ENCODE measurements at regions not wholly inside any gene's neighbourhood (a gene's known extent, or its start where the extent isn't known, plus 50 kb on each side); places are given as distances from the start of the nearest gene placed in this dataset.

GRCh38 chr18:8458546-8459215 lies 150.6 kb upstream of the RAB12 start:
- ATAC-seq, result no peak

- no peak for ATAC-seq
Measured at GRCh38 chr18:8460748-8461147, 148.5 kb upstream of the RAB12 start.

- ATAC-seq, result no peak
Measured at GRCh38 chr18:8461544-8461943, 147.7 kb upstream of the RAB12 start.

- ATAC-seq, result no peak
Measured at GRCh38 chr18:8462651-8463185, 146.5 kb upstream of the RAB12 start.

- ATAC-seq, result no peak
Measured at GRCh38 chr18:8463791-8464190, 145.4 kb upstream of the RAB12 start.

- no peak for ATAC-seq
Measured at GRCh38 chr18:8468191-8468590, 141.0 kb upstream of the RAB12 start.

GRCh38 chr18:8468921-8469335 lies 140.3 kb upstream of the RAB12 start:
- no peak for ATAC-seq

- ATAC-seq, result no peak
Measured at GRCh38 chr18:8469544-8470130, 139.6 kb upstream of the RAB12 start.

GRCh38 chr18:8471372-8471771 lies 137.9 kb upstream of the RAB12 start:
- no peak for ATAC-seq

GRCh38 chr18:8474661-8475060 lies 134.6 kb upstream of the RAB12 start:
- ATAC-seq, result no peak

GRCh38 chr18:8477615-8478014 lies 131.6 kb upstream of the RAB12 start:
- no peak for ATAC-seq

GRCh38 chr18:8478166-8478967 lies 130.9 kb upstream of the RAB12 start:
- ATAC-seq, result peak in 1 of 2 donors; percentile 49

GRCh38 chr18:8478968-8479370 lies 130.3 kb upstream of the RAB12 start:
- no peak for ATAC-seq

- ATAC-seq, result no peak
Measured at GRCh38 chr18:8479789-8480188, 129.4 kb upstream of the RAB12 start.

- no peak for ATAC-seq
Measured at GRCh38 chr18:8480506-8481328, 128.5 kb upstream of the RAB12 start.

GRCh38 chr18:8484951-8485350 lies 124.3 kb upstream of the RAB12 start:
- ATAC-seq, result no peak

- no peak for ATAC-seq
Measured at GRCh38 chr18:8489761-8490160, 119.5 kb upstream of the RAB12 start.

- no peak for ATAC-seq
Measured at GRCh38 chr18:8491516-8491915, 117.7 kb upstream of the RAB12 start.

GRCh38 chr18:8493141-8493540 lies 116.1 kb upstream of the RAB12 start:
- no peak for ATAC-seq

- no peak for ATAC-seq
Measured at GRCh38 chr18:8496186-8496585, 113.1 kb upstream of the RAB12 start.

- ATAC-seq, result no peak
Measured at GRCh38 chr18:8498905-8499304, 110.3 kb upstream of the RAB12 start.

GRCh38 chr18:8499810-8500675 lies 109.2 kb upstream of the RAB12 start:
- ATAC-seq, result no peak

Data from activated CD4-positive, CD25-positive, alpha-beta regulatory T cell treated with anti-CD3 and anti-CD28 coated beads, Interleukin-2, amount 50 U/mL, for 24 hours (primary cell).